ENCODE measurements at regions not wholly inside any gene's neighbourhood (a gene's known extent, or its start where the extent isn't known, plus 50 kb on each side); places are given as distances from the start of the nearest gene placed in this dataset.

DNA sequence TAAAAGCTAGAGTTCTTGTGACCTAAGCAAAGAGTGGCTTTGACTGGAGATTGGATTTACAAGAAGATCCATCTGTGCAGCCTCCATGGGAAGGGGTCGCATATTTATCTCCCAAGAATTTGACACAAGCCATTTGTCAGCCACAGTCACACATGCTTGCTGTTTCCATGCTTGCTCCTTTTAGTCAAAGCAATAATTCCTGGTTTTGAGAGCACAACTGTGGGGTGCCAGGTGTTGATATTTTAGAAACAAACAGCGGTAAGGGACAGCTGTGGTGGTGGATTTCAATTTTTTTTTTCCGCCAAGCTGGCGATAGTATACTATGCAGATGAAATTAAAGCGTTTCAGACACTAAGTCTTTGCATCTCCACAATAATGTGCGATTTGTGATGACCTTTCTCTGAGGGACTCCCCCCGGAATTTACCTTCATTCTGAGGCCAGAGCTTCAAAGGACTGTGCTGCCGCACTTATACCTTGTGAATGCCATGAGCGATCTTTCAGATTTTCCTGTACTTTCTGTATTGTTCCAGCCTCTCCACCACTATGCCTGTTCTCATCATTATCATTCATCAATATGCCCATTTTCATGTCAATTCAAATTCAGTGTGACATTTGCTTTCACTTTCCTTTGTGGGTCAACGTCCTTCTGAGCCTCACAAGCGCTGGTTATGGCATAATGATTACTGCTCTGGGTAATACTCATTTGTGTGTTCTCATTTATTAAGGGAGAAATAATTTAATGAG lies 108.2 kb upstream of the KBTBD8 start:
- H3K4me1 ChIP-seq, result no peaks in the 10 kb centered on the region
- DNase-seq (ENCODE audit: low spot score), result no peak
- no peak overlapping the region for H3K27ac ChIP-seq
- TF ChIP-seq, protein P1, sequence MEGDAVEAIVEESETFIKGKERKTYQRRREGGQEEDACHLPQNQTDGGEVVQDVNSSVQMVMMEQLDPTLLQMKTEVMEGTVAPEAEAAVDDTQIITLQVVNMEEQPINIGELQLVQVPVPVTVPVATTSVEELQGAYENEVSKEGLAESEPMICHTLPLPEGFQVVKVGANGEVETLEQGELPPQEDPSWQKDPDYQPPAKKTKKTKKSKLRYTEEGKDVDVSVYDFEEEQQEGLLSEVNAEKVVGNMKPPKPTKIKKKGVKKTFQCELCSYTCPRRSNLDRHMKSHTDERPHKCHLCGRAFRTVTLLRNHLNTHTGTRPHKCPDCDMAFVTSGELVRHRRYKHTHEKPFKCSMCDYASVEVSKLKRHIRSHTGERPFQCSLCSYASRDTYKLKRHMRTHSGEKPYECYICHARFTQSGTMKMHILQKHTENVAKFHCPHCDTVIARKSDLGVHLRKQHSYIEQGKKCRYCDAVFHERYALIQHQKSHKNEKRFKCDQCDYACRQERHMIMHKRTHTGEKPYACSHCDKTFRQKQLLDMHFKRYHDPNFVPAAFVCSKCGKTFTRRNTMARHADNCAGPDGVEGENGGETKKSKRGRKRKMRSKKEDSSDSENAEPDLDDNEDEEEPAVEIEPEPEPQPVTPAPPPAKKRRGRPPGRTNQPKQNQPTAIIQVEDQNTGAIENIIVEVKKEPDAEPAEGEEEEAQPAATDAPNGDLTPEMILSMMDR (IDR thresholded peaks at IDR 0.05), result no peak
- no peaks in the 10 kb centered on the region for H3K9me3 ChIP-seq
- no peaks in the 10 kb centered on the region for H3K36me3 ChIP-seq
- no peak overlapping the region for H3K4me3 ChIP-seq
- no peaks in the 10 kb centered on the region for H3K27me3 ChIP-seq

- TF ChIP-seq, protein P1 (IDR thresholded peaks at IDR 0.05), result no peak
- Histone ChIP-seq H3K27me3 (no peaks in the 10 kb centered on the region), H3K9me3 (peaks cover 0 to 39% of the 10 kb centered on the region in 2 donors), H3K27ac (no peak overlapping the region), H3K36me3 (no peaks in the 10 kb centered on the region), H3K4me1 (no peaks in the 10 kb centered on the region), H3K4me3 (no peak overlapping the region)
- no peak for DNase-seq (ENCODE audit: low spot score)
These were observed 100.0 kb upstream of the KBTBD8 start for GRCh38 chr3:66898155-66898554.

GRCh38 chr3:66904336-66904735 lies 93.8 kb upstream of the KBTBD8 start:
- no peaks in the 10 kb centered on the region for H3K27me3 ChIP-seq
- no peak overlapping the region for H3K4me3 ChIP-seq
- no peak overlapping the region for H3K27ac ChIP-seq
- no peak for DNase-seq (ENCODE audit: low spot score)
- no peaks in the 10 kb centered on the region for H3K36me3 ChIP-seq
- H3K4me1 ChIP-seq, result peaks cover 0 to 4% of the 10 kb centered on the region in 2 donors
- TF ChIP-seq, protein P1 (IDR thresholded peaks at IDR 0.05), result no peak
- H3K9me3 ChIP-seq, result peaks cover 0 to 19% of the 10 kb centered on the region in 2 donors

- H3K27me3 ChIP-seq, result no peaks in the 10 kb centered on the region
- no peak for DNase-seq (ENCODE audit: low spot score)
- TF ChIP-seq, protein P1 (IDR thresholded peaks at IDR 0.05), result no peak
- H3K4me1 ChIP-seq, result peaks cover 0 to 4% of the 10 kb centered on the region in 2 donors
- H3K9me3 ChIP-seq, result peaks cover 0 to 19% of the 10 kb centered on the region in 2 donors
- no peak overlapping the region for H3K4me3 ChIP-seq
- no peaks in the 10 kb centered on the region for H3K36me3 ChIP-seq
- no peak overlapping the region for H3K27ac ChIP-seq
These were observed 93.1 kb upstream of the KBTBD8 start for GRCh38 chr3:66904831-66905493.

DNA sequence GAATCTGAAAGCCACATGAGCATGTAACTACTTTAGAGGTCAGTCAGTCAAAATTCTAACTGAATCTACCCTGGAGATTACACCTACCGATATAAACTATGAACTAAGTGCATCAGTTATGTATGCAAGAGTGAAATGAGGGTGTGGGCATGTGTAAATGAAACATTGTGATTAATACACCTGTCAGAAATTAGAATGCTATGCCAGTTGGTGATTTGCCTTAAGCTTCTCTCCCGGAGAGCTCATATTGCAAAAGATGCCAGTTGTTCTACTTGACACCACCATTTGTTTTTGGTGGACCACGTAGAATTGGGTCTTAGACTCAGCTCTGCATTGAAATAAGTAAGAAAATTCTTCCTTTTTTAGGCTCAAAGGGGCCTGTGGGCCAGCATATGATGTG lies 91.0 kb upstream of the KBTBD8 start:
- Histone ChIP-seq H3K4me3 (no peak overlapping the region), H3K27me3 (no peaks in the 10 kb centered on the region), H3K27ac (no peak overlapping the region), H3K4me1 (peaks cover 0 to 4% of the 10 kb centered on the region in 2 donors), H3K9me3 (peaks cover 0 to 3% of the 10 kb centered on the region in 2 donors), H3K36me3 (no peaks in the 10 kb centered on the region)
- no peak for DNase-seq (ENCODE audit: low spot score)
- TF ChIP-seq, protein P1 (IDR thresholded peaks at IDR 0.05), result no peak
